Testis (tissue), 2 donors: ENCODE measurements at regions not wholly inside any gene's neighbourhood (a gene's known extent, or its start where the extent isn't known, plus 50 kb on each side); places are given as distances from the start of the nearest gene placed in this dataset.
"Not testable (repeated sequence)": the region's sequence is repeated elsewhere in the genome, so short reads cannot be mapped to it uniquely, and the experiment has no call there.

Source experiments
- DNase-seq: peaks from one replicate; pipeline ENCODE4 v3.0.0-alpha.2; 2019
- H3K27ac ChIP-seq, 2 donors: fragments of 200-600 bp; sonication (generic); one replicate each; pipeline ENCODE4 v1.5.1; 2019
- H3K27me3 ChIP-seq: fragments of 200-600 bp; sonication (generic); one replicate; pipeline ENCODE4 v1.5.1; 2019
- H3K36me3 ChIP-seq: fragments of 200-600 bp; sonication (generic); one replicate; pipeline ENCODE4 v1.5.1; 2017; ENCODE audit warnings: low read depth; ENCODE audit errors: missing control alignments
- H3K4me1 ChIP-seq: fragments of 200-600 bp; sonication (generic); one replicate; pipeline ENCODE4 v1.5.1; 2019
- H3K4me3 ChIP-seq, 2 donors: fragments of 200-600 bp; sonication (generic); one replicate each; pipeline ENCODE4 v1.5.1; 2017 to 2019
- H3K9me3 ChIP-seq: fragments of 200-600 bp; sonication (generic); one replicate; pipeline ENCODE4 v1.5.1; 2017
- POLR2A ChIP-seq: fragments of 450-650 bp; IDR thresholded peaks from one replicate; pipeline ENCODE4 v1.6.1; 2017; ENCODE audit warnings: antibody characterized with exemption, mild to moderate bottlenecking, moderate library complexity
- WGBS, 2 donors: methylation state at CpG; one replicate each; pipeline ENCODE4 v1.1.5; 2018; 5-methylcytosine and 5-hydroxymethylcytosine counted together
- intact Hi-C: fragments of 100-400 bp; cut with DNase I; formaldehyde crosslinking; loops from one replicate; pipeline ENCODE4 v1.15.1; 2023; ENCODE audit warnings: low total_unique reads
- TF ChIP-seq, protein P1 (sequence below), 3 experiments: fragments of 450-650 bp in 2 of 3; fragments of 200-600 bp in 1 of 3; sonication (generic) in 1 of 3; IDR thresholded peaks; one replicate each; pipeline ENCODE4 v1.5.1; 2016 to 2019; ENCODE audit warnings: antibody characterized with exemption in 3 of 3, mild to moderate bottlenecking in 2 of 3, moderate library complexity in 1 of 3

GRCh38 chr10:53183733-53184132 is 411.1 kb upstream of the MBL2 start:
- Histone ChIP-seq H3K9me3 (no peaks in the 10 kb centered on the region), H3K4me1 (no peaks in the 10 kb centered on the region), H3K4me3 (no peak overlapping the region), H3K27ac (no peak overlapping the region), H3K27me3 (no peaks in the 10 kb centered on the region), H3K36me3 (no peaks in the 10 kb centered on the region)
- no peak for TF ChIP-seq POLR2A
- TF ChIP-seq, protein P1, sequence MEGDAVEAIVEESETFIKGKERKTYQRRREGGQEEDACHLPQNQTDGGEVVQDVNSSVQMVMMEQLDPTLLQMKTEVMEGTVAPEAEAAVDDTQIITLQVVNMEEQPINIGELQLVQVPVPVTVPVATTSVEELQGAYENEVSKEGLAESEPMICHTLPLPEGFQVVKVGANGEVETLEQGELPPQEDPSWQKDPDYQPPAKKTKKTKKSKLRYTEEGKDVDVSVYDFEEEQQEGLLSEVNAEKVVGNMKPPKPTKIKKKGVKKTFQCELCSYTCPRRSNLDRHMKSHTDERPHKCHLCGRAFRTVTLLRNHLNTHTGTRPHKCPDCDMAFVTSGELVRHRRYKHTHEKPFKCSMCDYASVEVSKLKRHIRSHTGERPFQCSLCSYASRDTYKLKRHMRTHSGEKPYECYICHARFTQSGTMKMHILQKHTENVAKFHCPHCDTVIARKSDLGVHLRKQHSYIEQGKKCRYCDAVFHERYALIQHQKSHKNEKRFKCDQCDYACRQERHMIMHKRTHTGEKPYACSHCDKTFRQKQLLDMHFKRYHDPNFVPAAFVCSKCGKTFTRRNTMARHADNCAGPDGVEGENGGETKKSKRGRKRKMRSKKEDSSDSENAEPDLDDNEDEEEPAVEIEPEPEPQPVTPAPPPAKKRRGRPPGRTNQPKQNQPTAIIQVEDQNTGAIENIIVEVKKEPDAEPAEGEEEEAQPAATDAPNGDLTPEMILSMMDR (IDR thresholded peaks at IDR 0.05), result no peak
- no peak for DNase-seq
- intact Hi-C loops, result no loop called here
- WGBS, 2 donors, result 89 to 97% methylated on average over 2 of the region's 2 CpGs

DNA sequence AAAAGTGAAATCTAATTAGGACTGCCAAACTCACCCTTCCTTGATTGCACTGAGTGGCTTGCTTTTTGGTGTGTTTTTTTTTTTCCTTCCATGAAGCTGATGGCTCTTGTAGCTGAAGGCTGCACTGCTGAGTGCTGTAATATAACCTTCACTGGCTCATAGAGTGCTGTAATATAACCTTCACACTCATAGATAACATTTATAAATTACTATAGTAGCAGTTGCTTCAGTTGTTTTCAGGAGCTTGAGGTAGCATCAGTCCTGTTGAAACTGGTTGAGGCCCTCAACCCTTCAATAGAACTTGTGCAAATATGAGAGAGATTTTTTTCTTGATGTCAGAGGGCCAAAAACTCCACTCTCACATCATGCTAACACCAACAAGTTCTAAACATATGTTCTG is 404.9 kb upstream of the MBL2 start:
- intact Hi-C loops, result no loop called here
- TF ChIP-seq POLR2A, result no peak
- TF ChIP-seq, protein P1 (IDR thresholded peaks at IDR 0.05), result no peak
- Histone ChIP-seq H3K27ac (no peak overlapping the region), H3K4me1 (no peaks in the 10 kb centered on the region), H3K36me3 (no peaks in the 10 kb centered on the region), H3K4me3 (no peak overlapping the region), H3K27me3 (no peaks in the 10 kb centered on the region), H3K9me3 (no peaks in the 10 kb centered on the region)
- no peak for DNase-seq

DNA sequence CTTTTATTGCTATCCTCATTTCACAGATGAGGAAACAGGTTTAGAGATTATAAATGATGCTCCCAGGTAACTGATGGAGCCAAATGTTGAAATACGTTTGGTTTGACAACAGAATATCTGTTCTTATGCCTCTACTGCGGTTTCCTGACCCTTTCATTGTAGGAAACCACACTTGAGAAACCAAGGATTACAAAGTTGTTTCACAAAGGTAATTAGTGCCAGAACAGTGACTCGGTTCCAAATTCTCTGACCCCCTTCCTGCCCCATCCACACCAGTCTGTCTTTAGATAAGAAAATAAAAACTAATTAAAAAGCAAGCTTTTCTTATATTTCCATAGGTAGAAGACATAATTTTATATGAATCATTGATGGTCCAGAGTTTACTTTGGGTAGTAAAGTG is 393.7 kb upstream of the MBL2 start:
- intact Hi-C loops, result no loop called here
- TF ChIP-seq POLR2A, result no peak
- TF ChIP-seq, protein P1 (IDR thresholded peaks at IDR 0.05), result no peak

GRCh38 chr10:53162856-53163255 is 390.3 kb upstream of the MBL2 start:
- TF ChIP-seq, protein P1 (IDR thresholded peaks at IDR 0.05), result no peak
- no peak for TF ChIP-seq POLR2A
- 82 to 85% methylated on average over 3 of the region's 3 CpGs for WGBS, 2 donors
- no peaks in the 10 kb centered on the region for H3K9me3 ChIP-seq
- no peaks in the 10 kb centered on the region for H3K27me3 ChIP-seq
- no peaks in the 10 kb centered on the region for H3K36me3 ChIP-seq
- no peak overlapping the region for H3K27ac ChIP-seq
- no peak overlapping the region for H3K4me3 ChIP-seq
- intact Hi-C loops, result no loop called here
- DNase-seq, result no peak
- no peaks in the 10 kb centered on the region for H3K4me1 ChIP-seq

More for the DNA sequence above, 393.7 kb upstream of the MBL2 start:
- no peak for DNase-seq
- Histone ChIP-seq H3K27ac (no peak overlapping the region), H3K27me3 (no peaks in the 10 kb centered on the region), H3K4me3 (no peak overlapping the region), H3K4me1 (no peaks in the 10 kb centered on the region), H3K36me3 (no peaks in the 10 kb centered on the region), H3K9me3 (no peaks in the 10 kb centered on the region)
- WGBS, 2 donors, result 84 to 88% methylated on average over 3 of the region's 3 CpGs

DNA sequence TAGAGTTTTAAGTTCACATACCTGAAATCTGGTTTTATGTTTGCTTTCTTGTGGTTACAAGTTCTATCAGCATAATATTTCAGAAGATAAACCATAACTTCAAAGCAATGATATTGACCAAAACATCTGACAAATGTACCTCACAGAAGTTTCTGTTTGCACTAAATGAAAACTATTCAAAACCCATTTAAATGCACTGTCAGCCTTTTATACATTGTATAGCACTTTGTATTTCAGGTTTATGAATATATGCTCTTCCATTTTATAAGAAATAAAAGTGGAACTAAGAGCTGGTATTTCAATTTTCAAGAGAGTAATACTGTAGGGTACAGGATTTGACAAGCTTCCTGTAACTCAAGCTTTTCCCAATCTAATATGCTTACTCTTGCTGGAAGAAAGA is 388.6 kb upstream of the MBL2 start:
- no peak for TF ChIP-seq POLR2A

GRCh38 chr10:53155674-53156073 is 383.1 kb upstream of the MBL2 start:
- WGBS, 2 donors, result 68 to 77% methylated on average over 4 of the region's 4 CpGs
- intact Hi-C loops, DNase-seq, H3K27ac ChIP-seq, H3K9me3 ChIP-seq, H3K36me3 ChIP-seq, H3K27me3 ChIP-seq, H3K4me3 ChIP-seq, H3K4me1 ChIP-seq: not testable (repeated sequence)

More for the DNA sequence above, 388.6 kb upstream of the MBL2 start:
- no peak overlapping the region for H3K27ac ChIP-seq
- no peaks in the 10 kb centered on the region for H3K4me1 ChIP-seq
- intact Hi-C loops, result no loop called here
- H3K4me3 ChIP-seq, result no peak overlapping the region
- no peaks in the 10 kb centered on the region for H3K9me3 ChIP-seq
- DNase-seq, result no peak
- H3K27me3 ChIP-seq, result no peaks in the 10 kb centered on the region
- H3K36me3 ChIP-seq, result no peaks in the 10 kb centered on the region
